ENCODE measurements at regions not wholly inside any gene's neighbourhood (a gene's known extent, or its start where the extent isn't known, plus 50 kb on each side); places are given as distances from the start of the nearest gene placed in this dataset.

DNA sequence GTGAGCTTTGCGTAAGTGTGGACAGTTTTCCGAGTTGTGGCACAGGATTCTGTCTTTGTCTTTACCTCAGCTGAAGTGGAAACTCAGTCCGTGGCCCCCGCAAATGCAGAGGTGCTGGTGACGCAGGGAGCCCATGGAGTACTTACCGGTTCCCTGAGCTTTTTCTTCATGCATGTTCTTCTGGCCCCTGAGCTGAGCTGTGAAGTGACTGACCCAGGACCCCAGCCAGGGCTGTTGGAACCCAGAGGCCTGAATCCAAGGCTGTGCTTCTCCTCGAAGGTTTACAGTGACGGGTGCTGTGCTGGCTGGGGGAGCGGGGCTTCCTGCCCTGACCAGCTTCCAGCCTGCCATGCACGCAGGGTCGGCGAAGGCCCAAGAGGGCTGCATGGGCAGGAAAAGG is 223.5 kb downstream of the GLRX3 start:
- DNase-seq (ENCODE audit: low read depth in 2 of 2) = no peak
- TF ChIP-seq, protein P1, sequence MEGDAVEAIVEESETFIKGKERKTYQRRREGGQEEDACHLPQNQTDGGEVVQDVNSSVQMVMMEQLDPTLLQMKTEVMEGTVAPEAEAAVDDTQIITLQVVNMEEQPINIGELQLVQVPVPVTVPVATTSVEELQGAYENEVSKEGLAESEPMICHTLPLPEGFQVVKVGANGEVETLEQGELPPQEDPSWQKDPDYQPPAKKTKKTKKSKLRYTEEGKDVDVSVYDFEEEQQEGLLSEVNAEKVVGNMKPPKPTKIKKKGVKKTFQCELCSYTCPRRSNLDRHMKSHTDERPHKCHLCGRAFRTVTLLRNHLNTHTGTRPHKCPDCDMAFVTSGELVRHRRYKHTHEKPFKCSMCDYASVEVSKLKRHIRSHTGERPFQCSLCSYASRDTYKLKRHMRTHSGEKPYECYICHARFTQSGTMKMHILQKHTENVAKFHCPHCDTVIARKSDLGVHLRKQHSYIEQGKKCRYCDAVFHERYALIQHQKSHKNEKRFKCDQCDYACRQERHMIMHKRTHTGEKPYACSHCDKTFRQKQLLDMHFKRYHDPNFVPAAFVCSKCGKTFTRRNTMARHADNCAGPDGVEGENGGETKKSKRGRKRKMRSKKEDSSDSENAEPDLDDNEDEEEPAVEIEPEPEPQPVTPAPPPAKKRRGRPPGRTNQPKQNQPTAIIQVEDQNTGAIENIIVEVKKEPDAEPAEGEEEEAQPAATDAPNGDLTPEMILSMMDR (IDR thresholded peaks at IDR 0.05; ENCODE audit: low read depth, low read length) = no peak
- no peak overlapping the region for H3K4me3 ChIP-seq (replicated peaks in 1 of 2; ENCODE audit: low read depth in 2 of 2, low read length in 2 of 2)

GRCh38 chr10:130360826-130361311 is 224.7 kb downstream of the GLRX3 start:
- H3K4me3 ChIP-seq (replicated peaks in 1 of 2; ENCODE audit: low read depth in 2 of 2, low read length in 2 of 2) = no peak overlapping the region
- TF ChIP-seq, protein P1 (IDR thresholded peaks at IDR 0.05; ENCODE audit: low read depth, low read length) = no peak
- DNase-seq (ENCODE audit: low read depth in 2 of 2) = no peak

DNA sequence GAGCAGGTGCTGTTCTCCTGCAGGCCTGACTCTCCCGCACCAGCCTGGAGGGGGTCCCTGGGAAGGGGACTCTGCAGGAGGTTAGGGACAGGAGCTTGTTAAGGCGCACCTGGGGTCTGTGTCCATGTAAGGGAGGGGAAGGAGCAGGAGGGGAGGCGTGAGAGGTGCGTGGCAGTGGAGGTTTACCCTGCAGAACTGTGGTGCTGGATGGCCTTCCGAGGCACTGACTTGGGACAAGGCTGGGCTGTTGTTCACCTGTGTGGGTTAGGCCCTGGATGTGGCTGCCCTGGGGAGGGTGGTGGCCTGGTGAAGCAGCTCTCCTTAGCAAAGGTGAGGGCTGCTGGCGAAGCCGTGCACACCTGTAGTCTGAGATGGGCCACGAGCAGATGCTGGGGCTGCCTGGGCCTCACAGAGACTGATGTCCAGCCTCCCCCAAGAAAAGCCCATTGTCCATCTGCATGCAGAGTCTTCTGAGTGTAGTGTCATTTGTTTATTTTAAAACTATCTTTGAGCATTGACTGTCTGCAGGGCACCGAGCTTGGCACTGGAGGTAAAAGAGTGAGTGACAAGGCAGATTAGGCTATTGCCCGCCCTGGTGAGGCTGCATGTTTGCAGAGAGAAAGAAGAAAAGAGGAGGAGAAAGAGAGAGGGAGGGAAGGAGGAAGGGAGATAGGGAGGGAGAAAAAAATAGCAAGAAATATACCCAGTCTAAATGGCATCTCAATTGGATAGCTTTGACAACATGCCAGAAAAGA is 225.3 kb downstream of the GLRX3 start:
- DNase-seq (ENCODE audit: low read depth in 2 of 2) = no peak
- no peak overlapping the region for H3K4me3 ChIP-seq (replicated peaks in 1 of 2; ENCODE audit: low read depth in 2 of 2, low read length in 2 of 2)
- TF ChIP-seq, protein P1 (IDR thresholded peaks at IDR 0.05; ENCODE audit: low read depth, low read length) = no peak

- no peak for DNase-seq (ENCODE audit: low read depth in 2 of 2)
- H3K4me3 ChIP-seq (replicated peaks in 1 of 2; ENCODE audit: low read depth in 2 of 2, low read length in 2 of 2) = no peak overlapping the region
- TF ChIP-seq, protein P1 (IDR thresholded peaks at IDR 0.05; ENCODE audit: low read depth, low read length) = no peak
These were observed 226.1 kb downstream of the GLRX3 start for GRCh38 chr10:130362308-130362761.

DNA sequence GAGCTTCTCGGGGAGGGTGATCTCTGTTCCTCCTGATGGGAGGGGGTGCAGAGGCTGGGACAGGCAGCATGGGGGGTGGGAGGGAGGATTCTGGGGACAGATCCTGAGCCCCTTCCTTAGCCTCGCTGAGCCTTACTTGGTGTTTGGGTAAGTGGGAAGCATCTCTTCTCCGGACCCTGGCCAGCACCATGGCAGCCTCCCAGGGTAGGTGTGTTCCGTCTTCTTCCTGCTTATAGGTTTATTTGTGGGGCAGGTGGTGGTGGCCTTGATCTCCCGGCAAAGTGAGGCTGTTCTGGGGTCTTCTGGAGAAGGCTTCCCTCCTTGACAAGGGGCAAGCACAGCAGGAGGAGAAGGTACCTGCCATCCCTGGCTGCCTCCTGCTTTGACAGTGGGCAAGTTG is 226.9 kb downstream of the GLRX3 start:
- H3K4me3 ChIP-seq (replicated peaks in 1 of 2; ENCODE audit: low read depth in 2 of 2, low read length in 2 of 2) = no peak overlapping the region
- TF ChIP-seq, protein P1 (IDR thresholded peaks at IDR 0.05; ENCODE audit: low read depth, low read length) = no peak
- DNase-seq (ENCODE audit: low read depth in 2 of 2) = no peak

GRCh38 chr10:130363899-130364445 is 227.8 kb downstream of the GLRX3 start:
- TF ChIP-seq, protein P1 (IDR thresholded peaks at IDR 0.05; ENCODE audit: low read depth, low read length) = no peak
- no peak for DNase-seq (ENCODE audit: low read depth in 2 of 2)
- no peak overlapping the region for H3K4me3 ChIP-seq (replicated peaks in 1 of 2; ENCODE audit: low read depth in 2 of 2, low read length in 2 of 2)
